Panc1 (cell line): ENCODE measurements at regions not wholly inside any gene's neighbourhood (a gene's known extent, or its start where the extent isn't known, plus 50 kb on each side); places are given as distances from the start of the nearest gene placed in this dataset.

Source experiments
- CTCF ChIP-seq: fragments of 450-650 bp; IDR thresholded peaks from 2 replicates; pipeline ENCODE4 v1.5.1; 2017; ENCODE audit warnings: mild to moderate bottlenecking
- POLR2AphosphoS5 ChIP-seq: IDR thresholded peaks from 2 replicates; pipeline ENCODE4 v1.6.1; 2012; ENCODE audit warnings: mild to moderate bottlenecking, low read depth, low read length, moderate library complexity
- TCF7L2 ChIP-seq: IDR thresholded peaks from 2 replicates; pipeline ENCODE4 v1.6.1; 2011; ENCODE audit warnings: mild to moderate bottlenecking, low read depth, low read length, inconsistent platforms

GRCh38 chr5:168047669-168048111, 243.8 kb upstream of the WWC1 start:
- peak; percentile 38 for TF ChIP-seq CTCF
- TF ChIP-seq POLR2AphosphoS5: no peak
- no peak for TF ChIP-seq TCF7L2
